Heart left ventricle (tissue), 16 donors: ENCODE measurements at regions not wholly inside any gene's neighbourhood (a gene's known extent, or its start where the extent isn't known, plus 50 kb on each side); places are given as distances from the start of the nearest gene placed in this dataset.

Source experiments
- ATAC-seq, 4 donors: fragments of 200-7000 bp; cut with Tn5 transposase; one replicate each; pipeline ENCODE4 v1.9.1; 2020 to 2022; ENCODE audit warnings: moderate library complexity in 4 of 4, mild to moderate bottlenecking in 3 of 4, moderate number of reproducible peaks in 1 of 4
- DNase-seq, 5 donors: peaks; one replicate each; pipeline ENCODE4 v3.0.0-alpha.2; 2020
- H3K27ac ChIP-seq, 12 donors: fragments of 200-600 bp; sonication (generic) in 4 of 12; one replicate each; pipeline versions ENCODE4 v1.5.0 to v1.8.0; 2016 to 2022; ENCODE audit warnings: mild to moderate bottlenecking in 2 of 12
- H3K27me3 ChIP-seq, 9 donors: fragments of 200-600 bp; sonication (generic) in 2 of 9; one replicate each; pipeline versions ENCODE4 v1.5.1 to v1.8.0; 2016 to 2022; ENCODE audit warnings: mild to moderate bottlenecking in 3 of 9
- H3K36me3 ChIP-seq, 9 donors: fragments of 200-600 bp; sonication (generic) in 2 of 9; one replicate each; pipeline versions ENCODE4 v1.5.0 to v1.8.0; 2018 to 2022; ENCODE audit warnings: mild to moderate bottlenecking in 2 of 9
- H3K4me1 ChIP-seq, 12 donors: fragments of 200-600 bp; sonication (generic) in 4 of 12; one replicate each; pipeline versions ENCODE4 v1.5.0 to v1.8.0; 2016 to 2022; ENCODE audit warnings: mild to moderate bottlenecking in 3 of 12
- H3K4me3 ChIP-seq, 12 donors: fragments of 200-600 bp; sonication (generic) in 4 of 12; one replicate each; pipeline versions ENCODE4 v1.5.0 to v1.8.0; 2017 to 2022; ENCODE audit warnings: mild to moderate bottlenecking in 9 of 12, moderate library complexity in 4 of 12
- H3K9me3 ChIP-seq, 12 donors: fragments of 200-600 bp; sonication (generic) in 4 of 12; one replicate each; pipeline versions ENCODE4 v1.5.0 to v1.8.0; 2016 to 2022; ENCODE audit warnings: mild to moderate bottlenecking in 1 of 12
- CTCF ChIP-seq, 12 donors: fragments of 200-600 bp; sonication (generic) in 4 of 12; IDR thresholded peaks; one replicate each; pipeline versions ENCODE4 v1.5.0 to v1.8.0; 2018 to 2022; ENCODE audit warnings: antibody characterized with exemption in 12 of 12, mild to moderate bottlenecking in 5 of 12
- POLR2A ChIP-seq, 2 donors: fragments of 450-650 bp; IDR thresholded peaks; one replicate each; pipeline ENCODE4 v1.6.1; 2017; ENCODE audit warnings: antibody characterized with exemption in 2 of 2, mild to moderate bottlenecking in 2 of 2, moderate library complexity in 2 of 2
- WGBS, 4 donors: extraction: QIAGEN DNeasy Blood & Tissue Kit in 2 of 4; methylation state at CpG; one replicate each; pipeline versions ENCODE4 v1.1.5 to v1.1.7; 2013 to 2018; 5-methylcytosine and 5-hydroxymethylcytosine counted together
- intact Hi-C, 10 donors: fragments of 100-400 bp; cut with DNase I; formaldehyde crosslinking; loops; one replicate each; pipeline versions ENCODE4 v1.11.1 to v1.14.2; 2022
- donor health status: ischemic (EF 13 %, LVEDD 7.1; RV severe dilation, severe dysfunction).
- donor health status: healthy with polysubstance abuse.
- donor health status: DM: no; HTN: yes; CAD: no.
- donor health status: DM: no; HTN: no; CAD: no.
- donor health status: ischemic (EF 25% LVEDD 6.9; RV normal size, moderate dysfunction).
- donor health status: ischemic (EF 25% LVEDD 5.7; RV mildly dilated, moderate dysfunction).
- donor health status: healthy.
- donor health status: DM: yes; HTN: yes; CAD: no.
- donor health status: ischemic (EF 35%, LVEDD 5.7; RV mildly dilated, moderate dysfunction).
- donor health status: nonischemic (EF 11% LVEDD 7.7; RV severe dilation, severe dysfunction).
- donor health status: DM: yes; HTN: yes; CAD: no.
- donor health status: PGD.
- donor health status: ischemic (EF 29% LVEDD 5.4; RV normal size, mild dysfunction).
- donor health status: nonischemic (EF 23%, LVEDD 6.1; RV moderate dilation, normal function).

- DNase-seq (no peak), ATAC-seq (no peak)
- Histone ChIP-seq H3K4me3 (no peak overlapping the region), H3K9me3 (peaks cover 0 to 16% (median 6%) of the 10 kb centered on the region in 12 donors), H3K27ac (no peak overlapping the region), H3K27me3 (no peaks in the 10 kb centered on the region), H3K36me3 (no peaks in the 10 kb centered on the region), H3K4me1 (no peaks in the 10 kb centered on the region)
- intact Hi-C loops, result no loop called here
- WGBS, 4 donors, result 72 to 78% (median 74%) methylated on average over 5 of the region's 5 CpGs
- TF ChIP-seq CTCF (IDR thresholded peaks at IDR 0.05) (no peak), POLR2A (IDR thresholded peaks at IDR 0.05) (no peak)
Observed at GRCh38 chr3:170705131-170705530, 119.3 kb upstream of the SLC7A14 start.

- intact Hi-C loops, result no loop called here
- no peak for DNase-seq
- TF ChIP-seq POLR2A (IDR thresholded peaks at IDR 0.05) (no peak), CTCF (IDR thresholded peaks at IDR 0.05) (no peak)
- H3K9me3 ChIP-seq, result no peaks in the 10 kb centered on the region
- H3K27ac ChIP-seq, result no peak overlapping the region
- H3K4me3 ChIP-seq, result no peak overlapping the region
- H3K4me1 ChIP-seq, result peaks cover 0 to 14% (median 0%) of the 10 kb centered on the region in 12 donors
- WGBS, 4 donors, result 81 to 100% (median 88%) methylated on average over 1 of the region's 1 CpG
- ATAC-seq, result no peak
- no peaks in the 10 kb centered on the region for H3K36me3 ChIP-seq
- no peaks in the 10 kb centered on the region for H3K27me3 ChIP-seq
Observed at GRCh38 chr3:170703121-170703588, 117.3 kb upstream of the SLC7A14 start.

- ATAC-seq, result no peak
- Histone ChIP-seq H3K36me3 (no peaks in the 10 kb centered on the region), H3K9me3 (no peaks in the 10 kb centered on the region), H3K4me1 (peaks cover 0 to 20% (median 0%) of the 10 kb centered on the region in 12 donors), H3K27me3 (no peaks in the 10 kb centered on the region), H3K4me3 (no peak overlapping the region), H3K27ac (no peak overlapping the region)
- TF ChIP-seq POLR2A (IDR thresholded peaks at IDR 0.05) (no peak), CTCF (IDR thresholded peaks at IDR 0.05) (no peak)
- DNase-seq, result no peak
- intact Hi-C loops, result no loop called here
- 69 to 82% (median 75%) methylated on average over 4 of the region's 4 CpGs for WGBS, 4 donors
Observed at GRCh38 chr3:170701696-170702678, 116.1 kb upstream of the SLC7A14 start.

- whole genome bisulfite sequencing, 4 donors, result 55 to 98% (median 76%) methylated on average over 1 of the region's 1 CpG
- no peak overlapping the region for H3K4me3 ChIP-seq
- no peak overlapping the region for H3K27ac ChIP-seq
- no peak for TF ChIP-seq CTCF (IDR thresholded peaks at IDR 0.05)
- TF ChIP-seq POLR2A (IDR thresholded peaks at IDR 0.05), result no peak
- DNase-seq (no peak), ATAC-seq (no peak)
- H3K36me3 ChIP-seq, result no peaks in the 10 kb centered on the region
- intact Hi-C loops, result no loop called here
- H3K9me3 ChIP-seq, result no peaks in the 10 kb centered on the region
- H3K4me1 ChIP-seq, result peaks cover 0 to 20% (median 0%) of the 10 kb centered on the region in 12 donors
- H3K27me3 ChIP-seq, result no peaks in the 10 kb centered on the region
Observed at GRCh38 chr3:170700054-170700404, 114.2 kb upstream of the SLC7A14 start.
